ENCODE measurements at regions not wholly inside any gene's neighbourhood (a gene's known extent, or its start where the extent isn't known, plus 50 kb on each side); places are given as distances from the start of the nearest gene placed in this dataset.
"Not testable (repeated sequence)": the region's sequence is repeated elsewhere in the genome, so short reads cannot be mapped to it uniquely, and the experiment has no call there.

GRCh38 chr3:18559331-18559842 lies 134.2 kb upstream of the SATB1 start:
- no peak overlapping the region for H3K4me3 ChIP-seq (ENCODE audit: low read depth, low read length)
- no peaks in the 10 kb centered on the region for H3K9me3 ChIP-seq (ENCODE audit: severe bottlenecking)
- no peak overlapping the region for H3K27ac ChIP-seq
- DNase-seq = peak; percentile 40
- H3K27me3 ChIP-seq (ENCODE audit: insufficient read depth, low read depth, severe bottlenecking) = no peaks in the 10 kb centered on the region
- TF ChIP-seq CTCF (IDR thresholded peaks at IDR 0.05; ENCODE audit: low read depth, low read length) = peak; percentile 74
- H3K36me3 ChIP-seq = no peaks in the 10 kb centered on the region

- H3K4me3 ChIP-seq (ENCODE audit: low read depth, low read length) = no peak overlapping the region
- H3K36me3 ChIP-seq = no peaks in the 10 kb centered on the region
- TF ChIP-seq CTCF (IDR thresholded peaks at IDR 0.05; ENCODE audit: low read depth, low read length) = no peak
- no peak for DNase-seq
- H3K9me3 ChIP-seq (ENCODE audit: severe bottlenecking) = no peaks in the 10 kb centered on the region
- H3K27ac ChIP-seq = no peak overlapping the region
- no peaks in the 10 kb centered on the region for H3K27me3 ChIP-seq (ENCODE audit: insufficient read depth, low read depth, severe bottlenecking)
Measured at GRCh38 chr3:18558507-18558906, 133.4 kb upstream of the SATB1 start.

- H3K27ac ChIP-seq = no peak overlapping the region
- H3K36me3 ChIP-seq = no peaks in the 10 kb centered on the region
- DNase-seq = no peak
- H3K27me3 ChIP-seq (ENCODE audit: insufficient read depth, low read depth, severe bottlenecking) = no peaks in the 10 kb centered on the region
- H3K9me3 ChIP-seq (ENCODE audit: severe bottlenecking) = no peaks in the 10 kb centered on the region
- no peak for TF ChIP-seq CTCF (IDR thresholded peaks at IDR 0.05; ENCODE audit: low read depth, low read length)
- no peak overlapping the region for H3K4me3 ChIP-seq (ENCODE audit: low read depth, low read length)
Measured at GRCh38 chr3:18557216-18557615, 132.1 kb upstream of the SATB1 start.

GRCh38 chr3:18556503-18557135 lies 131.5 kb upstream of the SATB1 start:
- TF ChIP-seq CTCF (IDR thresholded peaks at IDR 0.05; ENCODE audit: low read depth, low read length) = no peak
- Histone ChIP-seq H3K36me3 (no peaks in the 10 kb centered on the region), H3K4me3 (ENCODE audit: low read depth, low read length) (no peak overlapping the region), H3K27ac (no peak overlapping the region), H3K9me3 (ENCODE audit: severe bottlenecking) (no peaks in the 10 kb centered on the region), H3K27me3 (ENCODE audit: insufficient read depth, low read depth, severe bottlenecking) (no peaks in the 10 kb centered on the region)
- DNase-seq = no peak

- H3K9me3 ChIP-seq (ENCODE audit: severe bottlenecking) = no peaks in the 10 kb centered on the region
- H3K4me3 ChIP-seq (ENCODE audit: low read depth, low read length) = no peak overlapping the region
- TF ChIP-seq CTCF (IDR thresholded peaks at IDR 0.05; ENCODE audit: low read depth, low read length) = no peak
- H3K27ac ChIP-seq = no peak overlapping the region
- H3K27me3 ChIP-seq (ENCODE audit: insufficient read depth, low read depth, severe bottlenecking) = no peaks in the 10 kb centered on the region
- H3K36me3 ChIP-seq = no peaks in the 10 kb centered on the region
- no peak for DNase-seq
Measured at GRCh38 chr3:18556001-18556408, 130.9 kb upstream of the SATB1 start.

GRCh38 chr3:18552579-18553105 lies 127.5 kb upstream of the SATB1 start:
- not testable (repeated sequence) for H3K27me3 ChIP-seq (ENCODE audit: insufficient read depth, low read depth, severe bottlenecking); H3K9me3 ChIP-seq (ENCODE audit: severe bottlenecking); H3K27ac ChIP-seq; H3K4me3 ChIP-seq (ENCODE audit: low read depth, low read length); H3K36me3 ChIP-seq; DNase-seq

All from WERI-Rb-1 (cell line).